ENCODE measurements at regions not wholly inside any gene's neighbourhood (a gene's known extent, or its start where the extent isn't known, plus 50 kb on each side); places are given as distances from the start of the nearest gene placed in this dataset.
"Not testable (repeated sequence)": the region's sequence is repeated elsewhere in the genome, so short reads cannot be mapped to it uniquely, and the experiment has no call there.

DNA sequence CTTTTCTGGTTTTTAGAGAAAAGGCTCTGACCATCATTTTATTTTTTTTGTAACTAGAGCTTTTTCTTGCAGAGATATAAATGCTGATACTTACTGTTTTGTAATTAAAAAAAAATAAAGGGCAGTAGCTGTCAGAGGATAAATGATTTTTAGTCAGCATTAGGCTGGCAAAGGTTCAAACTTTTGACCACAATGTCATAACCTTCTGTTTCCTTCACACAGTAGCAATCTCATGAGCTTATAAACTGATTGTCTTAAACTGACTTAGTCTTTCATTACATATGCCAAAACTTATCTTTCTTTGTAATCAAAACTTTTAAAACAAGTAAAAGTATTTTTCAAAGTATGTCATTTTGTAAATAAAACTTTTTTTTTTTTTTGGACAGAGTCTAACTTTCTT is 841.9 kb downstream of the OTOL1 start:
- no peak for DNase-seq

DNA sequence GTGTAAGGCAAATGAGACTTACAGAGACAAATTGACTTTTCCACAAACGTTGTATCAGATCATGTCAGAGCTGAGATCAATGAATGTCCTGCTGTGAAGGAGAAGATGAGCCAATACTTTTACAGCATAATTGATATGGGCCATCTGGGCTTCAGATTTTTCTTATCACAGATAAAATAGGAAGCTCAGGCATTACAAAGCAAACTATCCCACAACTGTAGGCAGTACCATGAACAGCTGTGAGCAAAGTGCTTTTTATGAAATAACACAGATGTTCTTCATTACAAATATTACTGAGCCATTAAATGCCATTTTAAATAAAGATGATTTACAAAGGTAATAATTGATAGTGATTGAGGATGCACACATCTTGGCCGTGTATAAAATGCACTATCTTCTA is 852.3 kb downstream of the OTOL1 start:
- no peak for DNase-seq

DNA sequence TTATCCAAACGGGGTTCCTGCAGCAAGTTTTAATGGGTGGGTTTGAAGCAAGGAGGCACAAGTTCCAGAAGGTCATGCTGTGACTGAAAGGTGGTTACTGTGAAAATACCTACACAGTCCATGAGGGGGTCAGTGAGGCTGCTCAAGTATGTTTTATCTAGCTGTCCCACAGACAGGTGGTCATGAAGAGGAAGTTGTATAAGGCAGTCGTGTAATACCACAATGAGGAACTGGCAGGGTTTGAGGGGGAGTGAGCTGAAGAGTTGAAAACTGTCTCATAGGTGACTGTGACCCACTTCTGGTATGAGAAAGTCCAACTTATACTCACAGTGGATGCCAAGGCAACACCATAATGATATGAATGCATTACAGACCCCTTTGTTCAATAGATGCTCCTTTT is 856.8 kb downstream of the OTOL1 start:
- no peak for DNase-seq

DNA sequence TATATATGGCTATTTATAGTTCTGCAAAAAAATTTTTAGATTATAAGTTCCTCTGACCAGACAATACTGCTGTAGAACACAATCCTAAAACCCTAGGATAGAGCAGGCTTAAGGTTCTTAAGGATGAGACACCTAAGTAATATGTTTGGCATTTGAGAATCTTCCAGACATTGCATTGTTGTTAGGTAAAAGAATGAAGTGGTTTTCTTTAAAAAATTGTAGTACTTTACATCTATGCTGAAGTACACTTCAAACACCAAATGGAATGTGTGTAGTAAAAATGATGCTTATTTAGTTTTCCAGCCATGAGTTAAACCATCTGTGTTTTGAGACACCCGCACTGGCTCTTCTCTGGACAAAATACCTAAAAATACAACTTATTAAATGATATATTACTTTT is 857.7 kb downstream of the OTOL1 start:
- DNase-seq: no peak

DNA sequence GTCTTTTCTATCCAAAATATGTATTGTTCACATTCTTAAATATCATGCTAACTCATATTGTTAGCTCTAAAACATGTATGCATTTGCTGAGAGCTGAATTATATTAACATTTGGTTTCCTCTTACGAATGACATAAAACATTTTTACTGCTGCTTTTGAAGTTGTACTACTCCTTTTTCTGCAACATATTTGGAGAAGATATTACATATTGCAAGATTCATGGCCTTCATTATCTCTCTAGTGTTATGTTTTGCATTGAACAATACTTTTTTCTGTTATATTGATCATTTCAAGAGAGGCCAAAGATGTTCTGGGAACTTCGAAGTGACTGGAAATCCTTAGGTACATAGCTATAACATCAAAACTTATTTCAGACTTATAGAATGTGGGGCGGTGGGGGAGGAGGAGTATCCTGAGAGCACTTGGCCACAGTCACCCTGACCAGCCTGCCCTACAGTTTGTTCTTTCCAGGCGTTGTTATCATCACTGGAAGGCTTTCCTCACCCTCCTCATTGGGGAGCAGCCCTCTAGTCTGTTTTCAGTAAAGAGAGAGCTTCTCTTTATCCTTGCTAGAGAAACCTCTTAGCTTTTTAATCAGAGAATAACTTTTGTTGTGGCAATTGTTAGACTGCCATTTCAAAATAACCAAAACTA is 868.6 kb downstream of the OTOL1 start:
- DNase-seq: no peak

DNA sequence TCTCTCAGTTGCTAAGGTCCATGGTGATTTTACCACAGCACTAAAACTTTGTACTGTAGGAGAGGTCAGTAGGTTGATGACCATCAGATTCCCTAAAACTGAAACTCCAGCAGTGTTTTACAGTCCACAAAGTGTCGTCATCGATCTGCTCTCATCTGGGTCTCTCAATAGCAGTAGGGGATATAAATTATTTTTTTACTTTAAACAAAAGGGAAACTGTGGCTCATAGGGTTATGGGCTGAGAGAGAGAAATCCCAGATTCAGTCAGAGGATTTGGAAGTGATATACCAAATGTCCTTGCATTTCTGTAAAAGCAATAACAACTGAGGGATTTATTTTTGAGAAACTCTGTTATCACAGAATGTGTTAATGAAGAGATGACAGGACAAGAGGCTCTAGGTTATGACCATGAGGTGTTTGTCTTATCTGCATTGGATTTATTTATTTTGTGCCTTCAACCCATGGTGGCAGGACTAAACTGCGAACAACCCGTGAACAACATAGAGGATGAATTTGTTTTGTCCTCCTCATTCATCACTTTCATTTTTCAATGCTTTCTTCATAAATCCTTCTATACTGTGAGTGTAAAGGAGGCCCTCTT is 869.7 kb downstream of the OTOL1 start:
- DNase-seq: no peak

DNA sequence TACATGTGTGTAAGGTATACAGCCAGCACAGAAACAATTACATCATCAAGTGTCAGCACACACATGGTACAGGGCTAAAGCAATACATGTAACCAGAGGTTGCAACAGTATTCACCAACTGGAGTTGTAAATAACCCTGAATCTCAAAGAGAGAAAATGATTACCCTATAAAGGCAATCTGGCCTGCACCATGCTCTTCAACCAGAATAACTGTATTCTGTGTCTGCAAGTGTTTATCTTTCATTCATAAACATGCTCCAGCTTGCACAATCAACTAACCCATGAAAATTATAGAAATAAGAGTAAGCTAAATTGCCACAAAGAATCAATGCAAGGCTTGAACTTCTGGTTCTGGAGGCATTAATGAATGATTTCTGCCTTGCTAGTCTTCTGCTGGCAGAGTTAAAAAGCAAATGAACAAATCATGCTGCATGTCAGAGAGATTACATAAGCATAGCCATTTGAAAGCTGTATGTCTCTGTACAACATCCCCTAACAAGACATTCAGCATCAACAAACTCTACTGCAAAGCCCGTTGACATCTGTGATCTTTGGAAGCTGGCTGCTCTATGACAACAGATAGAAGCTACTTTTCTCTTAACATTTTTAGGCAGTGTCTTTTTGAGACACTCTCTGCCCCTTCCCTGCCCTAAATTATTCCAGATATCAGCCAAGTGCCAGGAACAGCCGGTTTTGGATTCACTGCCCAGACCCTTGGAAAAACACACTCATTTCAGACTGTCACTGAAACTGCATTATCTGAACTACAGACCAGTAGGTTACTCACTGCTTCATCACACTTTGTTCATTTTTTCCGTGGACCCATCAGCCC is 871.0 kb downstream of the OTOL1 start:
- no peak for DNase-seq

DNA sequence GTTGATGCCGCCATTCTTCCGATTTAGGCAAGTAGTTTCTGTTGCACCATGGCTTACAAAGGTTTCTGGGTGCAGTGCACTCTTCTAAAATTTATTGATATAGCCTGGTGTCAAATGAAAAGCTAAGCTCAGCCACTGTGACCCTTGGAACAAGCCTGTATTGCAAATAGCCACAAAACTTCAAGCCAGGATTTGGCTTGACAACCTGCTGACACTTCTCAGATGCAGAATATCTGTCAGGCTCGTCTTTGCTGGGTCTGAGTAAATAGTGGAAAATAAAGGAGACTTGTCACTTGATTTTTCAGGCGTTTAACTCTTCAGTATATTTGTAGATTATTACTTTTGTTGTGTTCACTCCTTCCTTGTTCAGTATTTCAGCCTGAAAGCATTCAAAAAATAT is 871.8 kb downstream of the OTOL1 start:
- no peak for DNase-seq

DNA sequence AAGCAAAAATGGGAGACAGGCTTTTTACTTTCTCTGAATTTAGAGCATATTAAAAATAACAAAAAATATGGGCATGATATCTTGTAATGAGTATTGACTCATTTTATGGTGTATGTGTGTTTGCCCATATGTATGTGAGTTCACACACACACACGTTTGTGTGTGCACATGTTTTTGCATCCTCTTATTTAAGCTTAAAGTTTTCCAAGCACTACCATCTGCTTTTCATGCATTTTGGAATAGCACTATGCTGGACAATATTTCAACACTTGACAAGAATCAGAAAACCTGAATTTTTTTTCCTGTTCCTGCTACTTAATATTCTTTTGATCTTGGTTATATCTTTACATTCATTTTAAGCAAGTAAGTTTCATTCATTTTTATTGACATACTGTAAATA is 872.7 kb downstream of the OTOL1 start:
- no peak for DNase-seq

DNA sequence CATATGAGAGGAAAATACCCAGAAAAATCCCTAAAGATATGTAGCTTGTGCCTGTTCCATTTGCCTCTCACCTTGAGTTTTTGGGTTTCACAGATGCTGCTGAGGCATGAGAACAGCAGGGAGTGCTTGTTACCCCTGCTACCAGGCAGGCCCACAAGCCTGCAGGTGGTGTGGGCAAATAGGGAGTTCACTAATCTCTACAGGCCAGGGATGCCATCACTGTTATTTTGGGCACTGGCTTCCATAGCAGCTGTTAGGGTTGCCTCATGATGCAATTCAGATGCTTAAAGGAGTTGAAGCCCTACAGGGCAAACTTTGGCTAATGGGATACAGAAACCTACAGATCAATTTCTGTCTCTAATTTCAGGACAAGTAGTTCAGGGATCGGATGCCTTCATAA is 873.5 kb downstream of the OTOL1 start:
- no peak for DNase-seq

DNA sequence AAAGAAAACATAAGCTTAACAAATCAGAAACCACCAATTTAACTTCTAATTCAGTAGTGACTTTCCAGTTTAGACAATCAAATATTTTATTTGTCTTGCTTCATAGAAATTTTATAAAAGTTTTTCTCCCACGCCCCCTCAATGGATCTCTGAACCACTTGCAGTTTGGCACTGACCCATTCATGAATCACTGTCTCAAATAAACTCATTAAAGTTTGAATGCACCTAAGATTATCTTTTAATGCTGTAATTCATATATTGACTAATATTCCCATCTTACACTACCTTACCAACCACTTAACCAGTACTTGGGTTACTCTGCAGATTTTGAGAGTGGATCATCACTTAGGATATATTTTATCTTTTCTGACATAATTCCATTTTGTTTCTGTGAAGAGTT is 880.2 kb downstream of the OTOL1 start:
- no peak for DNase-seq

DNA sequence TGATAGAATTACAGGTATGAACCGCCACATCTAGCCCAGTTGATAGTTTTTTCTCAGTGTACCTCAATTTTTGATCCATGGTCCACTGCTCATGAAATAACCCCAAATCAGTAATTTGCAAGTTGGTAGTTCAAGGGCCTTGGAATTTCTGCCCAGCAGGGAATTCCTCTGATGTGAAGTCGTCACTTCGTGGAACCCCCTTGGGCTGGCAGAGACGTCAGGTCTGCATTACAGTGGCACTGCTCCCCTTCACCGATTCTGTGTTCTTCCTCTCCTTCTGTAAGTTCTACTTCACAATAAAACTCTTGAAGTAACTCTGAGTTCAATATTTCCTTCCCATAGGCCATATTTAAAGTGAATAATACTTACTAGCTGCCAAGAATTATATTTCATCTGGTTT is 881.0 kb downstream of the OTOL1 start:
- DNase-seq: no peak

DNA sequence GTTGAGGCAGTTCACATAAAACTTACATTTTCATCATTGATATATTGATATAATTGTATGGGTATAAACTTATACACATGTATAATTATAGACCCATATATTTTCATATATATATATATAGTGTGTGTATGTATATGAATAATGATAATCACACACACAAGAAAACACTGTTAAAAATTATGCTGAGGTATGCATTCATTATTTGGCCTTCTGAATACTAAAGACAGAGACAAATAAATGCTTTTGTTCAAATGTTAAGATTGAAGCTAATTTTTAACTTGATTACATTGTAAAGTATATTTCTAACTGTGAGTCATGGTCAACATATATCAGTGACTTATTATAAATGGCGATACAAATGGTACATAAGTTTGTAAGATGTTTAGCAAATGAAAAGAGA is 888.8 kb downstream of the OTOL1 start:
- DNase-seq: no peak

DNA sequence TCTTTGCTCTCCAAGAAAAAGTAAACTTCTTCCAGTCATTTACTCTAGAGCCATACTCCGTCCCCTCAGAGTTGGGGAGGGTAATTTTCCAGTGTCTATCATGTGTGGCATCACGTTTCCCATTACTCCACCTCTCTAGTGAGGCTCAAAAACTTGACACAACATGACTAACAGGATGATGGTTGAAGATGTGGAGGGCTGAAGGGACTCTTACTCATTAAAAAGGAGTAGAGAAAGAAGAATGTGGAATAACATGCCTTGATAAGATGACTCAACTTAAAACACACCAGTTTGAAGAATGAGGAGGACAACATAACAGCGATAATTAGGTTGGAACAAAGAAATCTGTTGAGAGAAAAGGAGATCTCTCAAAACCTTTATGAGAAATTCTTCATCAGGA is 894.3 kb downstream of the OTOL1 start:
- no peak for DNase-seq

DNA sequence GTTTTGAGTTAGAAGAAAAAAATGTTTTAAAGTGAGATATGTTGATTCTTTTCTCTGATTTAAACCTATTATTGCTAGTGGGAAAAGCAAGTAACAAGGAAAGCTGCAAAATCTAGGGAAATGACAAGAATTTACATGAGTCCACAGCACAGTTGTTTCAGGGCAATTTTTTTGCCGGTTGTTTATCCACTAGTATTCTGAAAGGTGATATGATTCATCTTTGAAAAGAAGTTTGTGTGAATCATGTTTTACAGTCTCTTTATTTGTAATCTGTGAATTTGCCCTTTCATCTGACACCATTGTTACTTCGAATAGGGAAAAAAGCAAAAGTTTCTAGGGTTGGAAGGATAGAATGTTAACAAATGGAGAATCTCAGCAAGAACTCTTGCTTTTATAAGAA is 894.7 kb downstream of the OTOL1 start:
- no peak for DNase-seq

DNA sequence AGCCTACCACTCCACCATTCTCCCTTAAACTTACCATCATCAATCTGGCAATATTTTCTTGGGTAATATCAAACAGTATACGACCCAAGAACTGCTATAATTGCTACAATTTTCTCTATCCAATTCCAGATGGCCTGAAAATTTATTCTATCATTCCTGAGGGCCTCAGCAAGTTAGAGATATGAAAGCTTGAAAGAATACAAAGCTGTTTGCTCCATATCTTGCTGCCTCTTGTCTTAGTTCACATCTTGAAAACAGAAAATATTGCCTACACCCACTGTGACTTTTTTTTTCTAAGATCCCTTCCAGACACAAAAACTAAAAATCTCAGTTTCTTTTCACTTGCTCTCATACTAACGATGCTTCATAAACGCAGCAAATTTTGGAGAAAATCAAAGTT is 898.9 kb downstream of the OTOL1 start:
- DNase-seq: no peak

DNA sequence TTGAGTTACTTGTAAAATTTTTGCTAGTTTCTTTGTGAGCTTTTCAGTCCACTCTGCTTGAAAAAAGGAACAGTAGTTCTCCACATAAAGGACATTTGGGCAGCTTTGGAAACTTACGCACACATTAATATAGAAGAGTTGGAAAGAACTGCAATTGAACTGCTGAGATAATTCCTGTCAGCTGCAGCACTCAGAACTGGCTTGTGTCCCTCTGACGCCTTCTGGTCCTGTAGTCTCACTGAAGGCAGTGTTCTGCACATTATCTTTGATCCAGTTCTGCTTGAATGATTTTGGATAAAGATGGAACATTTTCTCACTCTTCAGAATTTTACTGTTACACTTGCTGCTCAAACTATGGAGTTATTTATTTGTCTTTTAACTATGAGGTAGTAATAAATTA is 901.9 kb downstream of the OTOL1 start:
- DNase-seq: no peak

DNA sequence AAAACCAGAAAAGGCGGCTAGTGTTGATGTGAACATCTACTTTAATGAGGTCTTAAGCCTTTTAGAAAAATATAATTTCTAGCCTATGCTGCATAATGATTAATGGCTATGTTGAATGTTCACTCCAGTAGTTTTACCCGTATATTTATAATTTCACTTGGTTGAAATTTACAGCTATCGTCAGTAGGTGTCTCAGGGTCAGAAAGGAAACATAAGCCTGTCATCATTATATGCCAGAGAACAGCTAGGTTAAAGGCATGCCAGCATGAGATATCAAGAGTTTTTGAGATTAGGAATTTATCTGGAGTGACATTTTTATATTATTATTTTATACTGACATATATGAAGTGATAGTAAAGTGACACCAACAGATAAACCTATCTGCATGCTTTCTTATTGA is 904.1 kb downstream of the OTOL1 start:
- no peak for DNase-seq

DNA sequence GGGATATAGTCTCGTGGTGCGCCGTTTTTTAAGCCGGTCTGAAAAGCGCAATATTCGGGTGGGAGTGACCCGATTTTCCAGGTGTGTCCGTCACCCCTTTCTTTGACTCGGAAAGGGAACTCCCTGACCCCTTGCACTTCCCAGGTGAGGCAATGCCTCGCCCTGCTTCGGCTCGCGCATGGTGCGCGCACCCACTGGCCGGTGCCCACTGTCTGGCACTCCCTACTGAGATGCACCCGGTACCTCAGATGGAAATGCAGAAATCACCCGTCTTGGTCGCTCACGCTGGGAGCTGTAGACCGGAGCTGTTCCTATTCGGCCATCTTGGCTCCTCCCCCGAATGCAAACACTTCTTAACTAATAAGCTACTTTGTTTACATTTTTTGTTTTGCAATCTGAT is 914.9 kb downstream of the OTOL1 start:
- not testable (repeated sequence) for DNase-seq

DNA sequence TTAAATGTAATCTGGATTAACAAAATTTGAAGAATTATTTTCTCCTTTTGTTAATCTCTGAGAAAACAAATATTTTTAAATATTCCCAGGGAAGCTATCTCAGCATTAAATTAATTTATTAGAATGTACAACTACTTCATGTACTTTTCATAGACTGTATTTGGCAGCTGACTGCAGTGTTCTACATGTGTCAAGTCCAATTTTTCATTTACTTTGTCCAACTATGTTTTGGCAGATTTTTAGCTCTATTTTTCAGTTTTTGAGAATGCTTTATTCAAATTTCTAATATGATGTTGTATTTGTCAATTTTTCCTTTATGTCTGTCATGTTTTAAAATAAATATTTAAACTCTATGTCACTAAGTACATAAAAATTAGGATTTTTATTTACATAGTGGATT is 925.1 kb downstream of the OTOL1 start:
- DNase-seq: no peak

DNA sequence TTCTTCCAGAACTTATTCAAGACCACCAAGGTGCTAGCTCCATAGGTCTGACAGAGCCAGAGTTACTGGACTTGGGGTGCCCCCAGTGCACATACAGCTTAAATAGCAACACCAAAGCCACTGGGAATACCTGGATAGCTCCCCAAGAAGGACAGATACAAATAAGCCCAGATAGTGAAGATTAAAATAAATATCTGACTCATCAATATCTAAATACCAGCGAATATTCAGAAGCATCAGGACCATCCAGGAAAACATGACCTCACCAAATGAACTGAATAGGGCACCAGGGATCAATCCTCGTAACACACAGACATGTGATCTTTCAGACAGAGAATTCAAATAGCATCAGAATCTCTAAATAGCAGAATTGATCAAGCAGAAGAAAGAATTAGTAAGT is 931.6 kb downstream of the OTOL1 start:
- no peak for DNase-seq

DNA sequence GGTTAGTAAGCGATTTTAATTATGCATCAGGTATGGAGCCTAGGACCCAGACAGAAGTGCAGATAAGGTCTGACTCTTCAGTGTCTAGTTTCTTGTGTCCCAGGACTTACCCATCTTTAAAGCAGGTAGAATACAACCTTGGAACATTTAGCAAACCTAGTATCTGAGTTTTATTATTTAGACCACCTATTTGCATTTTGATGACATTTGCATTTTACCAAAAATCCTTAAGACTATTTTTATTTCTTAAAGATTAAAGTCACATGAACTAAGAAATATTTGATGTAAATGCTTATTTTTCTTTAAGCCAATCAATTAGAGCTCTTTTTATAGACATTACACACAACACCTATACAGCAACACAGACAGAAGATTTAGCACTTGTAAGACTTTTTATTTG is 939.1 kb downstream of the OTOL1 start:
- DNase-seq: no peak

DNA sequence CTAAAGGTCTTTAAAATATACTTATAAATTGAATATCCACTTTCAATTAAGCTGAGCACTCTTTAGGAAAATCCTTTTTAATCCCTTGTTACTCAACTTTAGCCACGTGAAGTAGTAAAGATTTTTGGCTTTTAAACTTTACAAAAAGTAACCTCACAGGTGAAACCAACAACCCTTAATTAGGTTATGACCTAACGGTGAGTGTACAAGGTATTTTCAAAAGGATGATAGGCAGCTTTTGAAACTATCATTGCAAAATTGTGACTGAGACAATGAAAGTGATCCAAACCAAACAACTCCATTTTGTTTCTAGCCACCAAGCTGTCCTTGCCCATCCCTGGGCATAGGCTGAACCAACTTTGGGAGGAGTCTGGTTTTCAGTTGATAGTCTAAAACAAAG is 940.2 kb downstream of the OTOL1 start:
- no peak for DNase-seq

DNA sequence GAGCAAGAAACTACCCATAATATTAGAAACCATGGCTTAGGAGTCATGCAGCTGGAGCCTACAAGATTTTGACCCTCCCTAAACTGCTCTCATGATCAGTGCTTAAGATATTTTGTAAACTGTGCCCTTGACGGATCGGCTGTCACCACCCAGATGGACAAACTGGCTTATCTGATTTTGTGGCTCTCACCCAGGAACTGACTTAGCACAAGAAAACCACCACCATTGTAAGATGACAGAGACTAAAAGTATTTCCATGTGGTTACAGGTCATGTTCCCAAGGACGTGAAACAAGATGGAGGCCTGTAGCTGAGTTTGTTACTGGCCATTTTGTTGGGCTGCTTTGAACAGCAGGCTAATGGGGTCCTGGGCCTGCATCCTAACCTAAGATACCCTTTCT is 940.9 kb downstream of the OTOL1 start:
- no peak for DNase-seq

DNA sequence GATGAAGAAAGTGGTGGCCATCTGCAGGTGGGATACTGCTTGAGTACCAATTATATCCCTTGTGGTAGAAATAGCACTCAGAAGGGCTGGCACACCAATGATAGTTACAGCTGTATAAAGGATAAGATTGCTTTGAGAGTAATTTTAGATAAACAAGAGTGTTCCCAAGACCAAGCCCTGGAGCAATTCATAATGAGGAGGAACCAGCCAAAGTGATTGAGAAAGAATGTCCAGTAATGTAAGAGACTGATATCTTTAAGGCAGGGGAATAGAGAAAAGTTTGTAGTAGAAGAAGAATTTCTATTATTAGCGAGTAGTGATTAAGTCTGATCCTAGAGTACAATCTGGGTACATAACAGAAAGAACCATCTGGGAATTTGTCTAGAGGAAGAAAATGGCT is 945.1 kb downstream of the OTOL1 start:
- no peak for DNase-seq

All from NCI-H2171 (cell line).